Gastrocnemius medialis (tissue), 4 donors: ENCODE measurements at regions not wholly inside any gene's neighbourhood (a gene's known extent, or its start where the extent isn't known, plus 50 kb on each side); places are given as distances from the start of the nearest gene placed in this dataset.

Experiments used
- POLR2A ChIP-seq, 2 donors: fragments of 450-650 bp; IDR thresholded peaks; one replicate each; pipeline ENCODE4 v1.6.1; 2017; ENCODE audit warnings: antibody characterized with exemption in 2 of 2, mild to moderate bottlenecking in 2 of 2, moderate library complexity in 2 of 2
- TF ChIP-seq, protein P1 (sequence below), 5 experiments: fragments of 450-650 bp in 3 of 5; fragments of 200-600 bp in 2 of 5; sonication (generic) in 2 of 5; IDR thresholded peaks in 4 of 5; conservative IDR thresholded peaks in 1 of 5; 1 replicate in 4 of 5; 2 replicates in 1 of 5; pipeline ENCODE4 v1.5.1; 2016 to 2019; ENCODE audit warnings: antibody characterized with exemption in 5 of 5, mild to moderate bottlenecking in 3 of 5, moderate library complexity in 3 of 5

- TF ChIP-seq, protein P1, sequence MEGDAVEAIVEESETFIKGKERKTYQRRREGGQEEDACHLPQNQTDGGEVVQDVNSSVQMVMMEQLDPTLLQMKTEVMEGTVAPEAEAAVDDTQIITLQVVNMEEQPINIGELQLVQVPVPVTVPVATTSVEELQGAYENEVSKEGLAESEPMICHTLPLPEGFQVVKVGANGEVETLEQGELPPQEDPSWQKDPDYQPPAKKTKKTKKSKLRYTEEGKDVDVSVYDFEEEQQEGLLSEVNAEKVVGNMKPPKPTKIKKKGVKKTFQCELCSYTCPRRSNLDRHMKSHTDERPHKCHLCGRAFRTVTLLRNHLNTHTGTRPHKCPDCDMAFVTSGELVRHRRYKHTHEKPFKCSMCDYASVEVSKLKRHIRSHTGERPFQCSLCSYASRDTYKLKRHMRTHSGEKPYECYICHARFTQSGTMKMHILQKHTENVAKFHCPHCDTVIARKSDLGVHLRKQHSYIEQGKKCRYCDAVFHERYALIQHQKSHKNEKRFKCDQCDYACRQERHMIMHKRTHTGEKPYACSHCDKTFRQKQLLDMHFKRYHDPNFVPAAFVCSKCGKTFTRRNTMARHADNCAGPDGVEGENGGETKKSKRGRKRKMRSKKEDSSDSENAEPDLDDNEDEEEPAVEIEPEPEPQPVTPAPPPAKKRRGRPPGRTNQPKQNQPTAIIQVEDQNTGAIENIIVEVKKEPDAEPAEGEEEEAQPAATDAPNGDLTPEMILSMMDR (IDR thresholded peaks at IDR 0.05 in 4 of 5, conservative IDR thresholded peaks at IDR 0.05 in 1 of 5): no peak
- TF ChIP-seq POLR2A (IDR thresholded peaks at IDR 0.05): no peak
These were observed 185.6 kb upstream of the COL3A1 start for GRCh38 chr2:188788621-188789020.
